T-helper 22 cell (primary cell): ENCODE measurements at regions not wholly inside any gene's neighbourhood (a gene's known extent, or its start where the extent isn't known, plus 50 kb on each side); places are given as distances from the start of the nearest gene placed in this dataset.
"Not testable (repeated sequence)": the region's sequence is repeated elsewhere in the genome, so short reads cannot be mapped to it uniquely, and the experiment has no call there.

Experiments used
- DNase-seq: peaks from one replicate; pipeline ENCODE4 v3.0.0-alpha.2; 2020; ENCODE audit warnings: low read depth

- no peak for DNase-seq
Measured at GRCh38 chr18:47679864-47680263, 250.6 kb downstream of the SMAD2 start.

DNA sequence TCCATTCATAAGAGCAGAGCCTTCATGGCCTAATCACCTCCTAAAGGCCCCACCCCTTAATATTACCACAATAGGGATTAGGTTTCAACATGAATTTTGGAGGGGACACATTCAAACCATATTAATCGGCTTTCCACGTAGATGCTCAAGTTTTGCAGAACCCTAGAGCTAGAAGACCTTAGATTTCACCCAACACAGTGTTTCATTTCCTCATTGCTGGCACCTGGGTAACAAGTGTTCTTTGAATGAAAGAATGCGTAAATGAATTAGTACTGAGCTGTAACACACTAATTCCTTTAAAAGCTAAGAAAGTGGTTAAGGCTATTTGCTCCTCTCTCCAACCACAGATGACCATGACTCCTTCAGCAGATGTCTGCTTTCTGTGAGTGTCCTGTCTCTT, 252.5 kb downstream of the SMAD2 start:
- no peak for DNase-seq

DNA sequence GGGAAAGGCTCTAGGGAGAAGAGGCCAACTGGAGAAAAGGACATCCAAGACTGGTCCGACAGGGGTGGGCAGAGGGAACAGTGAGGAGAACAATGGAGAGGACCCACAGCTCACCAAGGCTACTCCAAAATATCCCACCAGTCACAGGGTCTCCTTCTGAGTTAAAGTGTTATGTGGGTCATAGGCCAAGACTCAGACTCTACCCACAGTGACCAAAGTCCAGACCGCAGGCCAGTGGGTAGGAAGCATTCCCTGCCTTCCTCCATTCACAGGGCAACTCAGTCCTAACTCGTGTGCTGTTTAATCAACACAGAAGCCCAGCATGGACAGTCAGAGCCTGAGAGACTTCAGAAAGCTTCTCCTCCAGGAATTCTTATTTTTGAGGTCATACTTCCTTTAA, 260.6 kb downstream of the SMAD2 start:
- no peak for DNase-seq

DNA sequence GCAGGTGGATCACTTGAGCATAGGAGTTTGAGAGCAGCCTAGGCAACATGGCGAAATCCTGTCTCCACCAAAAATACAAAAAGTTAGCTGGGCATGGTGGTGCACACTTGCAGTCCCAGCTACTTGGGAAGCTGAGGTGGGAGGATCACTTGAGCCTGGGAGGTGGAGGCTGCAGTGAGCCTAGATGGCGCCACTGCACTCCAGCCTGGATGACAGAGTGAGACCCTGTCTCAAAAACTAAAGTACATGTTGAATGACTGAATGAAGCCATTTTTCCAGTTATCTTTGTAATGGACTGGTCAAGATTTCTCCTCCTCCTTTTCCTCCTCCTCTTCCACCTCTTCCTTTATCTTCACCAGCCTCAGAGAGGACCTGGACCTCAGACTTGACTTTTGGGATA, 272.0 kb downstream of the SMAD2 start:
- DNase-seq, result no peak

DNA sequence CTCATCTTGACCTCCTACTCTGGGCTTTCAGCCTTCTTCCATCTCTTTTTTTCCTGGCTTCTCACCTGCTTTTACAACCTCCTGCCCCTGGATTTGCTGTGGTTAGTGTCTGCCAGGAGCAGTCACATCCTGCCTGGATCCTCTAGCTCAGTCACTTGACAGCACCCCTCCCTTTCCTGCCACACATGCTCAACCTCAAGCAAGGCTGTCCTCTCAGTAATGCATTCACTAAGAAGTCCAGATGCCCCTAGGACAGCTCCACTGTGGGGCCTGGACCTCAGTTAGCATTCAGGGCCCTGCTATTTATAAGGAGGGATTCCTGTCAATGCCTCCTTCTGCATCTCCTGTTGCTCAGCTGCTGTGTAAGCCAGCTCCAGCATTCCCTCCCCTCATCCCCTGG, 275.5 kb downstream of the SMAD2 start:
- no peak for DNase-seq

GRCh38 chr18:47644896-47645295, 285.6 kb downstream of the SMAD2 start:
- no peak for DNase-seq

DNA sequence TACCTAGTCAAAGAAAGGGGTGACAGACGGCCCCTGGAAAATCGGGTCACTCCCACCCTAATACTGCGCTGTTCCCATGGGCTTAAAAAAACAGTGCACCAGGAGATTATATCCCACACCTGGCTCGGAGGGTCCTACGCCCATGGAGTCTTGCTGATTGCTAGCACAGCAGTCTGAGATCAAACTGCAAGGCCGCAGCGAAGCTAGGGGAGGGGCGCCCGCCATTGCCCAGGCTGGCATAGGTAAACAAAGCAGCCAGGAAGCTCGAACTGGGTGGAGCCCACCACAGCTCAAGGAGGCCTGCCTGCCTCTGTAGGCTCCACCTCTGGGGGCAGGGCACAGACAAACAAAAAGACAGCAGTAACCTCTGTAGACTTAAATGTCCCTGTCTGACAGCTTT, 292.9 kb downstream of the SMAD2 start:
- not testable (repeated sequence) for DNase-seq

- no peak for DNase-seq
Measured at GRCh38 chr18:47635416-47635815, 295.0 kb downstream of the SMAD2 start.

DNA sequence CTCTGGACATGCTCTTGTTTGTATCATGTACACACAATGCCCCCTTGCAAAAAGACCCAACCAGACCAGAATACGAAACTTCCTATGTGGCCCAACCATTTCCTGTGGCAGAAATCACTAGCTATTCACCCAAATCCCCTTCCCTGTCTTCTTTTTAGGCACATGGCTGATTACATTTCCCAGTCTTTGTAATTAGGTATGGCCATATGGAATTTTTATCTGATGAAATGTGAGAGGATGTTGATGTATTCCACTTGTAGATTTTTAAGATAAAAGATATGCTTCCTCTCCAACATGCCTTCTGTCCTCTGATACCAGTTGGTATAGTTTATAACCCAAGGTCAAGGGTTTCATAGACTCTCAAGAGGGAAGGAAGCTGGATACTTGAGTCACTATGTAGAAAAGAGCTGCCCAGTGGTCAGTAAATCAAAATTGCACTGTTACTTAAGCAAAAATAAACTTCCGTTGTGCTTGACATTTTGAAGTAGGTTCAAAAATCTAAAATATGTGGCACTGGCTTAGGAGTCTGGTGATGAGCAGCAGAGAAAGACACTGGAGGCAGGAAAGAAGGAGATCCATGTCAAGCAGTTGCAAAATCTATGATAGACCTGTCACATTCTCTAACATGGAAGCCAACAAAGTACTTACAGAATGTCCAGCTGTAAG, 297.4 kb downstream of the SMAD2 start:
- DNase-seq, result no peak

- DNase-seq, result no peak
Measured at GRCh38 chr18:47628893-47629292, 301.6 kb downstream of the SMAD2 start.

- DNase-seq, result no peak
Measured at GRCh38 chr18:47628240-47628781, 302.1 kb downstream of the SMAD2 start.

- DNase-seq, result no peak
Measured at GRCh38 chr18:47627030-47627429, 303.4 kb downstream of the SMAD2 start.

GRCh38 chr18:47619771-47620448, 310.5 kb downstream of the SMAD2 start:
- DNase-seq, result no peak

GRCh38 chr18:47618758-47619157, 311.7 kb downstream of the SMAD2 start:
- no peak for DNase-seq

DNA sequence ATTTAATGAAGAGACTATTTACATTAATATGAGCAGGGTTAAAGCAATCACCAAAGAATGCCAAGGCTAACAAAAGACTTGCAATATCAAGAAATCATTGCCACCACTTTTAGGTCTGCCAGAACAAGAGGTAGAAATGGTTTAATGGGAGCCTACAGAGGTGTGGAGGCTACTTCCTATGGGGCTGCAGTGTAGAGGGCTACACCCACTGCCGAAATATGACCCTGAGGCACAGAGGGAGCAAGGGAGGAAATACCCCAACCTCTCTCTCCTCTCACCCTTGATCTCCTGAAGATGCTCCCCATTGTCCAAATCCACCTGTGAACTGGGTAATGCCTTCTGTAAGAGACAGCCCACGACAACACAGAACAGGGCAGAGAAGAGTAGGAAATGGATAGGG, 315.4 kb downstream of the SMAD2 start:
- DNase-seq, result no peak

DNA sequence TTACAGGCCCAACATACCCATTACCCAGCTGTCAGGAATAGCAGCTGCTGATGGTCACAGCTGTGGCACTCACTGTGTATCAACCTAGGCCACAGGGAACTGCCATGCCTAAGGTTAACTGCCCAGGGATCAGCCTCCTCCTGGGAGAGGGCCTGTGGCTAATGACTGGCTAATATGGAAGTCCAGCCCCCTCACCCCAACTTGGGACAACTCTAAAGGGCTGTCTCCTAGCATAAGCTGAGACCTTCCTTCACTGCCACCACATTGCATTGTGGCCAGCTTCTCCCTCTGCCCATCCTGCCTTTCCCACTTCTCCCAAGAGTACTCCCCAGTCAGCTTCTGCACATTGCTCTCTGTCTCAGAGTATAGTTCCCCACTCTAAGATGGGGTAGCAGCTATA, 316.5 kb downstream of the SMAD2 start:
- DNase-seq, result no peak

- no peak for DNase-seq
Measured at GRCh38 chr18:47611649-47612048, 318.8 kb downstream of the SMAD2 start.

DNA sequence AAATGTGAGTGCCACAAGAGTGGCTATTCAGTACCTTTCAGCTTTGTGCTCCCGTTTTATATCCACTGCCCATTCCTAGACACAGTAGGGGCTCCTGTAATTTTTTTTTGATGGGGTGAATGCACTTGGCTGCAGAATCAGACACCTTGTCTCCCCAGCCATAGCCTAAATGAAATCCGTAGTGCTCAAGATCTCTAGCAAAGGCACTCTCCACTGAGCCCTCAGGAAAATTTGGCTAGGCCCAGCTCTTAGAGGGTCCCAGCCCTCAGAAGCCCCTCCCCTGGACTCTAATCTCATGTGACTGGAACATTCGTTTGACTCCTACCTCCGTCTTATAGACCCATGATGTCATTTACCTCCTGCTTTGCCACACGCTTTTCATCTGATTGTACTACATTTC, 323.9 kb downstream of the SMAD2 start:
- no peak for DNase-seq

DNA sequence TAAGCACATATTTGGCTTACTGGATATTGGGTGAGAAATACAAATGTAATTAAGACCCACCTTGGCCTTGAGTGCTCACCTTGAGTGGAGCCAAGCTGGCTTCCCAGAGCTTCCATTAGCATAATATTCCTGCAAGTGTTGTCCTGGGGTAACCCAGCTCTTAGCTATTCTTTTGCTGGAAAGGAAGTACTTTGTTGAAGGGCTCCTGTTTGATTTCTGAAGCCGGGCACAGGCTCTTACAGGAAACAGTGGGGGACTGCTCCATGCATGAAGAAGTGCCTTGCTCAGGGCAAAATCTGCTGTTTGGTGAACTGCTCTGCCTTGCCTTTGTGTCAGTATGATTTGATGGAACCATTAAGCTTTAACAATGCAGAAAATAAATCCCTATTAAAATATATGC, 325.4 kb downstream of the SMAD2 start:
- no peak for DNase-seq

GRCh38 chr18:47604021-47604420, 326.4 kb downstream of the SMAD2 start:
- no peak for DNase-seq

DNA sequence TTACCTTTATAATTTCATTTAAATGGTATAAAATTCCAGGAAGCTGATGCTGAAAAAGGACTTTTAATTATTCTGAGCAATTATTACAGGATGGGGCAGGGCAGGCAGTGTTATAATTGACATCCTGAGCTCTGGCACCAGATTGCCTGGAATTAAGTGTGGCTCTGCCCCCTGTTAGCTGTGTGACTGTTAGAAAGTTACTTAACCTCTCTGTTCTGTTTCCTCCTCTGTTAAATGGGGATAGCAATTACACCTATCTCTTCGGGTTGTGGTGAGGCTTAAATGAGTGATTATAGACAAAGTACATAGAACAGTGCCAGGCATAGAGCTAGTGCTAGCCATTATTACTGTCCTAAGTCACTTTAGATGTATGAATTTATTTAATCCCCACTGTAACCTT, 327.3 kb downstream of the SMAD2 start:
- no peak for DNase-seq

GRCh38 chr18:47602273-47602897, 328.1 kb downstream of the SMAD2 start:
- no peak for DNase-seq

- DNase-seq, result no peak
Measured at GRCh38 chr18:47601581-47602272, 328.7 kb downstream of the SMAD2 start.
